HCT116 (cell line): ENCODE measurements at regions not wholly inside any gene's neighbourhood (a gene's known extent, or its start where the extent isn't known, plus 50 kb on each side); places are given as distances from the start of the nearest gene placed in this dataset.

Experiments used
- ATAC-seq: fragments of 200-7000 bp; cut with Tn5 transposase; 2 replicates; pipeline ENCODE4 v1.9.1; 2020; ENCODE audit warnings: mild to moderate bottlenecking, moderate library complexity
- BruUV-seq: library from RNA; stranded (reverse); fragments of 400-500 nt; replicated peaks from 2 replicates; lab custom pipeline; 2021; lab: Mats Ljungman, UMichigan
- CTCF ChIA-PET: fragments of 300-600 bp; sonication (Branson Sonifier 250); formaldehyde crosslinking; loops from one replicate; lab custom pipeline; 2021; ENCODE audit warnings: antibody characterized with exemption; lab: Charles Lee
- POLR2A ChIA-PET: fragments of 300-600, 350-600 bp; sonication (Branson Sonifier 250); formaldehyde crosslinking; loops from one replicate; lab custom pipeline; 2021; ENCODE audit warnings: antibody characterized with exemption; lab: Charles Lee
- RAD21 ChIA-PET, 2 experiments: fragments of 300-600 bp; sonication (Branson Sonifier 250); formaldehyde crosslinking; loops; one replicate each; lab custom pipeline; 2023; ENCODE audit warnings: low total read pairs in 2 of 2; ENCODE audit not compliant: uncharacterized antibody in 2 of 2, unreplicated experiment in 2 of 2, low non-redundant PET in 1 of 2; lab: Charles Lee
- DNase-seq: peaks from one replicate; pipeline ENCODE4 v3.0.0-alpha.2; 2010; ENCODE audit warnings: low read depth, low spot score
- H2AFZ ChIP-seq: fragments of 200-600 bp; shearing (Covaris generic), sonication (generic); 2 replicates; pipeline ENCODE4 v1.6.1; 2017; ENCODE audit warnings: low read depth, mixed run types, mixed read lengths, antibody characterized with exemption, low read length; ENCODE audit not compliant: poor library complexity, severe bottlenecking
- H3K27ac ChIP-seq: 2 replicates; pipeline ENCODE4 v1.5.1; 2012; ENCODE audit warnings: low read depth, low read length
- H3K27me3 ChIP-seq: fragments of 200-600 bp; sonication (generic); 2 replicates; pipeline ENCODE4 v1.6.1; 2016; ENCODE audit warnings: mixed run types, low read length, mixed read lengths; ENCODE audit not compliant: insufficient read depth
- H3K36me3 ChIP-seq, 2 experiments: fragments of 200-500 bp in 1 of 2; fragments of 200-600 bp in 1 of 2; sonication (Bioruptor generic) in 1 of 2; sonication (generic) in 1 of 2; 2 replicates each; pipeline versions ENCODE4 v1.5.1 to v1.6.1; 2014 to 2016; ENCODE audit warnings: low read length in 2 of 2, inconsistent platforms in 1 of 2, mixed read lengths in 1 of 2, mixed run types in 1 of 2; ENCODE audit not compliant: insufficient read depth in 2 of 2, control insufficient read depth in 1 of 2
- H3K4me1 ChIP-seq, 2 experiments: fragments of 200-600 bp in 1 of 2; sonication (generic) in 1 of 2; 2 replicates each; pipeline versions ENCODE4 v1.5.1 to v1.6.1; 2012 to 2017; ENCODE audit warnings: low read length in 2 of 2, inconsistent platforms in 1 of 2, mild to moderate bottlenecking in 1 of 2, mixed read lengths in 1 of 2, mixed run types in 1 of 2, moderate library complexity in 1 of 2; ENCODE audit not compliant: insufficient read depth in 2 of 2, control insufficient read depth in 1 of 2
- H3K4me2 ChIP-seq: fragments of 200-600 bp; sonication (generic); 2 replicates; pipeline ENCODE4 v1.6.1; 2017; ENCODE audit warnings: mixed run types, low read length, mixed read lengths
- H3K4me3 ChIP-seq, 2 experiments: fragments of 200-600 bp in 1 of 2; sonication (generic) in 1 of 2; replicated peaks in 1 of 2; 2 replicates each; pipeline ENCODE4 v1.5.1; 2011 to 2016; ENCODE audit warnings: low read length in 2 of 2, control low read depth in 1 of 2, low read depth in 1 of 2, mild to moderate bottlenecking in 1 of 2, mixed read lengths in 1 of 2, mixed run types in 1 of 2
- H3K79me2 ChIP-seq: fragments of 200-600 bp; sonication (generic); 2 replicates; pipeline ENCODE4 v1.6.1; 2017; ENCODE audit warnings: mild to moderate bottlenecking, mixed run types, low read length, moderate library complexity, mixed read lengths; ENCODE audit not compliant: insufficient read depth
- H3K9ac ChIP-seq: fragments of 200-600 bp; sonication (generic); 2 replicates; pipeline ENCODE4 v1.6.1; 2016; ENCODE audit warnings: low read length, mixed read lengths
- H3K9me2 ChIP-seq: fragments of 200-600 bp; sonication (generic), shearing (Covaris generic); 2 replicates; pipeline ENCODE4 v1.6.1; 2017; ENCODE audit warnings: mixed run types, mild to moderate bottlenecking, moderate library complexity; ENCODE audit not compliant: insufficient read depth
- H3K9me3 ChIP-seq, 2 experiments: fragments of 200-500 bp in 1 of 2; fragments of 200-600 bp in 1 of 2; sonication (Bioruptor generic) in 1 of 2; sonication (generic) in 1 of 2; 2 replicates each; pipeline ENCODE4 v1.6.1; 2014 to 2017; ENCODE audit warnings: low read length in 2 of 2, mixed read lengths in 2 of 2, inconsistent platforms in 1 of 2, low read depth in 1 of 2, mild to moderate bottlenecking in 1 of 2, mixed run types in 1 of 2, moderate library complexity in 1 of 2; ENCODE audit not compliant: control insufficient read depth in 1 of 2, insufficient read depth in 1 of 2
- H4K20me1 ChIP-seq: fragments of 200-600 bp; sonication (generic), shearing (Covaris generic); 2 replicates; pipeline ENCODE4 v1.6.1; 2017; ENCODE audit warnings: mixed run types, mild to moderate bottlenecking, moderate library complexity; ENCODE audit not compliant: insufficient read depth
- ATF3 ChIP-seq: IDR thresholded peaks from 2 replicates; pipeline ENCODE4 v1.6.1; 2012
- CEBPB ChIP-seq: IDR thresholded peaks from 2 replicates; pipeline ENCODE4 v1.6.1; 2012; ENCODE audit warnings: low read depth
- ELF1 ChIP-seq: IDR thresholded peaks from 2 replicates; pipeline ENCODE4 v1.6.1; 2012; ENCODE audit warnings: low read depth, borderline replicate concordance
- EZH2phosphoT487 ChIP-seq: fragments of 200-600 bp; IDR thresholded peaks from 2 replicates; pipeline ENCODE4 v1.6.1; 2018; ENCODE audit warnings: antibody characterized with exemption, borderline replicate concordance
- FOSL1 ChIP-seq: IDR thresholded peaks from 2 replicates; pipeline ENCODE4 v1.6.1; 2012; ENCODE audit warnings: low read depth
- JUND ChIP-seq: IDR thresholded peaks from 2 replicates; pipeline ENCODE4 v1.6.1; 2012
- RAD21 ChIP-seq: IDR thresholded peaks from 2 replicates; pipeline ENCODE4 v1.6.1; 2012; ENCODE audit warnings: low read depth, mild to moderate bottlenecking
- SIN3A ChIP-seq: IDR thresholded peaks from 2 replicates; pipeline ENCODE4 v1.6.1; 2012; ENCODE audit warnings: low read depth
- SP1 ChIP-seq: IDR thresholded peaks from 2 replicates; pipeline ENCODE4 v1.6.1; 2012; ENCODE audit warnings: low read depth
- TCF7L2 ChIP-seq: IDR thresholded peaks from 2 replicates; pipeline ENCODE4 v1.7.0; 2011; ENCODE audit warnings: borderline replicate concordance, inconsistent platforms; ENCODE audit not compliant: insufficient read depth, insufficient read length; ENCODE audit errors: extremely low read depth
- YY1 ChIP-seq: IDR thresholded peaks from 2 replicates; pipeline ENCODE4 v1.6.1; 2011; ENCODE audit warnings: low read length, low read depth, moderate library complexity, mild to moderate bottlenecking; ENCODE audit not compliant: insufficient replicate concordance; ENCODE audit errors: extremely low read depth
- ZBTB33 ChIP-seq: IDR thresholded peaks from 2 replicates; pipeline ENCODE4 v1.6.1; 2011; ENCODE audit warnings: mild to moderate bottlenecking, low read length, moderate library complexity; ENCODE audit not compliant: insufficient replicate concordance; ENCODE audit errors: extremely low read depth
- ZFX ChIP-seq: fragments of 450-650 bp; IDR thresholded peaks from 2 replicates; pipeline ENCODE4 v1.6.1; 2017
- ZNF274 ChIP-seq: fragments of 200-500 bp; sonication (Bioruptor generic); IDR thresholded peaks from 2 replicates; pipeline ENCODE4 v1.6.1; 2014; ENCODE audit warnings: mild to moderate bottlenecking, low read depth, low read length, inconsistent platforms
- intact Hi-C: fragments of 100-400 bp; cut with micrococcal nuclease; formaldehyde crosslinking; loops from 2 replicates; pipeline ENCODE4 v1.10.0; 2022

GRCh38 chr17:77726549-77727006 is 231.9 kb upstream of the TNRC6C start:
- no peaks in the 10 kb centered on the region for H3K79me2 ChIP-seq
- no peak overlapping the region for H3K4me2 ChIP-seq
- no peaks in the 10 kb centered on the region for H3K4me1 ChIP-seq
- H3K36me3 ChIP-seq = no peaks in the 10 kb centered on the region
- H2AFZ ChIP-seq = no peak overlapping the region
- BruUV-seq = no TSS peak
- ATAC-seq (no peak), DNase-seq (no peak)
- H3K9ac ChIP-seq = no peak overlapping the region
- ChIA-PET POLR2A (no interaction called here), CTCF (no interaction called here), RAD21 (no interaction called here)
- H3K4me3 ChIP-seq = no peak overlapping the region
- peaks cover 9% of the 10 kb centered on the region; the same call in 1 of the 2 replicates for H3K27me3 ChIP-seq
- no peaks in the 10 kb centered on the region; a peak in 1 of 4 replicates for H3K9me3 ChIP-seq
- intact Hi-C loops = no loop called here
- no peak for TF ChIP-seq EZH2phosphoT487
- no peak for TF ChIP-seq TCF7L2
- no peak for TF ChIP-seq CEBPB
- no peak for TF ChIP-seq ATF3
- TF ChIP-seq ZBTB33 = no peak
- H4K20me1 ChIP-seq = no peaks in the 10 kb centered on the region
- H3K27ac ChIP-seq = no peak overlapping the region
- no peaks in the 10 kb centered on the region for H3K9me2 ChIP-seq

- Histone ChIP-seq H3K4me2 (no peak overlapping the region), H3K9me3 (no peaks in the 10 kb centered on the region; a peak in 1 of 4 replicates), H3K4me3 (no peak overlapping the region), H3K36me3 (no peaks in the 10 kb centered on the region), H3K27me3 (peaks cover 5% of the 10 kb centered on the region; the same call in 1 of the 2 replicates), H3K4me1 (no peaks in the 10 kb centered on the region), H3K9me2 (no peaks in the 10 kb centered on the region), H3K9ac (no peak overlapping the region), H3K79me2 (no peaks in the 10 kb centered on the region), H4K20me1 (no peaks in the 10 kb centered on the region), H2AFZ (no peak overlapping the region), H3K27ac (no peak overlapping the region)
- ATAC-seq = no peak
- ChIA-PET CTCF (no interaction called here), RAD21 (no interaction called here), POLR2A (interaction anchor here (0.5 kb wide), 1 partner anchor 231 kb away, joined by 3 read pairs; the partner anchor contains the start of gene TNRC6C)
- DNase-seq = no peak
- intact Hi-C loops = no loop called here
- BruUV-seq = no TSS peak
- TF ChIP-seq ZBTB33 (no peak), YY1 (no peak), SIN3A (no peak), ZNF274 (no peak), SP1 (no peak), ELF1 (no peak), EZH2phosphoT487 (no peak), ZFX (no peak), JUND (no peak), RAD21 (no peak), TCF7L2 (no peak), FOSL1 (no peak)
These were observed 231.4 kb upstream of the TNRC6C start for GRCh38 chr17:77727037-77727615.
